GM18867 (cell line): ENCODE measurements at regions not wholly inside any gene's neighbourhood (a gene's known extent, or its start where the extent isn't known, plus 50 kb on each side); places are given as distances from the start of the nearest gene placed in this dataset.
"Not testable (repeated sequence)": the region's sequence is repeated elsewhere in the genome, so short reads cannot be mapped to it uniquely, and the experiment has no call there.

Experiments used
- ATAC-seq: cut with Tn5 transposase; IDR thresholded peaks from one replicate; pipeline ENCODE4 v1.9.1; 2021; ENCODE audit warnings: mild to moderate bottlenecking, moderate library complexity; ENCODE audit not compliant: unreplicated experiment

DNA sequence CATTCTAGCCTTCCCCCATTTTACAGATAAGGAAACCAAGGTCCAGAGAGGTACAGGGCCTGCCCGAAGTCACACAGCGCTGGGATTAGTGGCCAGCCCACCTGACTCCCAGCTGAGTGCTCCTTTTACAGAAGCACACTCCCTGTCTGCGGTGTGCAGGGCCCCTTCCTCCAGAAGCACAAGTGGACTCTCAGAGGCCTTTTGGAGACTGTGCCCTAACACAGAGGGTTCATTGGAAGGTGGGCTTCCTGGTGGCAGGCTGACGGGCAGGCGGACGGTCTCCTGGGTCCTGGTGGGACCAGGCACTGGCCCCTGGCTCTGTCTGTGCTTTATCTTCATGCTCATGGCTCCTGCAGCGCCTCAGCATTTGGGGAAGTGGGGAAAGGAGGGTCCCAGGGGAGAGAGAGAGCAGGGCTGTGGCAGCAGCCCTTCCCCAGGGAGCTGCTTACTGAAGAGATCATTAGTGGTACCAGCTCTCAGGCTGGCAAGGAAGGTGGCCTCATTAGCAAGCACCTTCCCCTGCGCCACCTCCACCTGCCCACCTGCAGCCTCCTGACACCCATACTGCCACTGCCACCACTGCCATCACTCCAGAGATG, 83.1 kb upstream of the GOLGA6L4 start:
- ATAC-seq = not testable (repeated sequence)

DNA sequence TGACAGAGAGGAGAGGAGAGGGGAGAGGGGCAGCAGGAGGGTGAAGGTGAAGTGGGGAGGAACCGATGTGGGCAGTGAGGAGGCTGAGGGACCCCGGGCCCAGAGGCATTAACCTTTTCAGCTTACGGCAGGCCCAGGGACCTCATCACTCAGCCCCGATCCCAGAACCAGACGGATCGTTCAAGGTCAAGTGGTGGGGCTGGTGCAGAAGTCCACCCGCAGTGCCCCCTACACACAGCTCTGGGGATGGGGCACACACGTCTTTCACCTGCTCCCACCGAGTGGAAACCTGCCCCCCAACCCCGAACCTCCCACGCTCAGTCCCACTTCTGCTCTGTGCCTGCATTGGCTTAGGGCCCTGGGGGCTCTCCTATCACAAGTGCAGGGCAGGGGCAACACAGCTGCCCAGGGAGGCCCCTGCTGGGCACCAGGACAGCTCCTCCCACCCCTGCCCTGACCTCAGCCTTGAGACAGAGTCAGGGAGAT, 81.9 kb upstream of the GOLGA6L4 start:
- not testable (repeated sequence) for ATAC-seq

DNA sequence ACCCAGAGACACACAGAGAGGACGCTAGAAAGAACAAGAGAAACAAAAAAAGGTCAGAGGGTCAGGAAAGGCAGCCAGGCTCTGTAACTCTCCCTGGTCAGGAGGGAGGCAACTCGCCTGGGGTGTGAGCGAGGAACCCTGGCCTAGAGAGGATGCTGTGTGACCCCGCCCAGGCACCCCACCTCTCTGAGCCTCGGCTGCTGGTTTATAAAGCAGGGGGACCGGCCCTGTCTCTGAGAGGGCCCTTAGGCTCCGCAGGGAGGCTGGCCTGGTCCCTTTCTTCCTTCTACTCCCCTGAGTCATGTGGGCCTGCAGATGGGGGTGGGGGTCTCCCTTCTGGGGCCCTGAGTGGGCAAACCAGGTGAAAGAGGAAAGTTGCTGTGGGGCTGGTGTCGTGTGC, 81.3 kb upstream of the GOLGA6L4 start:
- not testable (repeated sequence) for ATAC-seq

DNA sequence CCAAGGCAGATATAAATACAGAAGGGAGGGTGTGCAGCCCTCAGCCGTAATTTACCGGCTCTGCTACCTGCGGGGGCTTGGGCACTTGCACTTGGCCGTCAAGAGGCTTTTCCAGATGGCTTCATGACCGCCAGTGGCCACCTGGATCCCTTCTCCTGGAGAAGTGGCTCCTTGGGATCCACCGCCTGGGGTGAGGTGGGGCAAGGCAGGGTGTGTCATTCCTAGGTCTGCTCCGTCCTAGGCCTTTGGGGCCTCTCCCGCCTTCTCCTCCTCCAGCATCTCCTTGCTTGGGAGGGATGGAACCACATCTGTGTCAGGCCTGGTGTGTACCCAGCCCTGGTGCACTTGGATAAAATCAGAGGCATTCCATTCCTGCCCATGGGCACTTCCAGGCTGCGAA, 80.8 kb upstream of the GOLGA6L4 start:
- ATAC-seq = not testable (repeated sequence)

DNA sequence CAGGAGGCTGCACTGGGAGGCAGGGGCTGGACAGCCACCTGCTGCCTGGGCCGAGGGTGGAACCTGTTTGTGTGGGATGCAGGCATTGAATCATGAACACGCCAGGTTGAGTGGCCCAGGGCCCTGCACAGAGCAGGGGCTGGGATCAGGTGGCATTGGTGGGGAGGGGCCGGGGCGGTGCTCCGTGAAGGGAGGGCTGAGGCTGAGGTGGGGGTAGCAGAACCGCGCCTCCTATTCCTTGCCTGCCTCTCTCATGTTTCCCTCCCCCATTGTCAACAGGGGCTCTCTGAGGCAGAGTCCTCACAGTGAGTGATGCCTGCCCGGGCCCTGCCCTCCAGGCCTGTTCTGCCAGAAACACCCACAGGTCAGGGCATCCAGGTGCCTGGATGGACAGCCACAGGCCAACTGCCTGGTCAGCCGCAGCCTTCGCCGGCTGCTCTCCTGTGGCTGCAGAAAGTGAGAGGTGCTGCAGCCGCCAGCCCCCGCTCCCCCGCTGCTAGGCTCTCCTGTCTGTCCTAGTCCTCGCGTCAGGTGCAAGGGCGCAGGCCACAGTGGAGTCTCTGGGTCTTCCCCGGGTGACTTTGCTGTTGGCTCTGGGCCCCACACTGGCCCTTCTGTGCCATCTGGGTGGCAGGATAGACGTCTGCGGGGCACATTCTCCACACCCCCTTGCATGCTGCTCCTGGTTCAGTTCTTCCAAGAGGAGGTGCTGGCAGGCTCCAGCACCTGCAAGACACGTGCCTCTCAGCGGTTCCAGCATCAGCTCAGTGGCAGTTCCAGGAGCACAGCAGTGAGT, 79.6 kb upstream of the GOLGA6L4 start:
- ATAC-seq = not testable (repeated sequence)

DNA sequence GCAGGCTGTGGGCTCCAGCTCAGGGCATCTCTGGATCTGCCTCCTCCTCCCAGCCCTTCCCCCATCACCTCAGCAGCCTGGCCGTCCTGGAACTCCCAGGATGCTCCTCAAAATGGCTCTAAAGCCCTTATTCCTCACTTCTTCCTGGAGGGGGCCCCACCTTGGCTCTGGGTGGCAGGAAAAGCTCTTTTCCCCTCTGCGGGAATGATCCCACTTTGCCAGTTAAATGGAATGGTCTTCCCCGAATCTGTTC, 79.1 kb upstream of the GOLGA6L4 start:
- not testable (repeated sequence) for ATAC-seq

DNA sequence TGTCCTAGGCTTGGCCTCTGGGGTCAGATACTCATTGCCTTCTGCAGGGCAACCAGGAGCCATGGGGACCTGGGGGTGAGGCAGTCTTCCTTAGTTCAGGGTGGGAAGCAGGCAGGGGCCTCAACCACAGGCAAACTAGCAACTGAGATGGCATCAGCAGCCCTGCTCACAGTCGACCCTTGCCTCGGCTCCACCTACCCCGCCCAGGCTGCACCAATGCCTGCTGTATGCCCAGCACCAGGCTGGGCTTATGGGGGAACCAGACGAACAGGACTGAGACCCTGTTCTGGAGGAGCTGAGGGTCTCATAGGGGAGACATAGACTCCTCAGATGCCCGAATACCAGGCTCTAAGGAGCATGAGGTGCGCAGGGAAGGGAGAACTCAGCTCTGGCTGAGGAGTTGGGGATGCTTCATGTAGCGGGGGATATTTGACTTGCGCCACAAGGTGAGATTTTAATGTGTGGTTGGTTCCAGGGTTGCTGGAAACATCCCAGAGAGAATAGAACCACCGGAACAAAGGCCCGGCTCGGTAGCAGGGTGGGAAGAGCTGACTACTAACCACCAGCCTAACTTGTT, 78.4 kb upstream of the GOLGA6L4 start:
- ATAC-seq = not testable (repeated sequence)

DNA sequence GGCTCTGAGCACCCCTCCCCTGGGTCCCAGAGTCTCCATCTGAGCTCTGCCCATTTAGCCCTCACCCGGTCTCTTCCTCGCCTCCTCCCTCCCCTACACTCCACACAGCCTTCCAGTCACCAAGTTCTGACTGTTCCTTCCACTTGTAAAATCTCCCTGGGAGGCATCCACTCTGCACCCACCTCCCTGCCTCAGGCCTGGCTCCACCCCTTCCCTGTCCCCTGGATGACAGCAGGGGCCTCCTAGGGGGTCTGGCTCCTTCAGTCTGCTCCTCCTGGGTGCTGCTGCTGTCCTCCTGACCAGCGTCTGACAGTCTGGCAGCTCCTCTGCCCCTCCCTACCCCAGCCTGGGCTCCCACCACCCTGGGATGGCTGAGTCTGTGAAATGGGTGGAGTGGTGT, 77.7 kb upstream of the GOLGA6L4 start:
- ATAC-seq = not testable (repeated sequence)

DNA sequence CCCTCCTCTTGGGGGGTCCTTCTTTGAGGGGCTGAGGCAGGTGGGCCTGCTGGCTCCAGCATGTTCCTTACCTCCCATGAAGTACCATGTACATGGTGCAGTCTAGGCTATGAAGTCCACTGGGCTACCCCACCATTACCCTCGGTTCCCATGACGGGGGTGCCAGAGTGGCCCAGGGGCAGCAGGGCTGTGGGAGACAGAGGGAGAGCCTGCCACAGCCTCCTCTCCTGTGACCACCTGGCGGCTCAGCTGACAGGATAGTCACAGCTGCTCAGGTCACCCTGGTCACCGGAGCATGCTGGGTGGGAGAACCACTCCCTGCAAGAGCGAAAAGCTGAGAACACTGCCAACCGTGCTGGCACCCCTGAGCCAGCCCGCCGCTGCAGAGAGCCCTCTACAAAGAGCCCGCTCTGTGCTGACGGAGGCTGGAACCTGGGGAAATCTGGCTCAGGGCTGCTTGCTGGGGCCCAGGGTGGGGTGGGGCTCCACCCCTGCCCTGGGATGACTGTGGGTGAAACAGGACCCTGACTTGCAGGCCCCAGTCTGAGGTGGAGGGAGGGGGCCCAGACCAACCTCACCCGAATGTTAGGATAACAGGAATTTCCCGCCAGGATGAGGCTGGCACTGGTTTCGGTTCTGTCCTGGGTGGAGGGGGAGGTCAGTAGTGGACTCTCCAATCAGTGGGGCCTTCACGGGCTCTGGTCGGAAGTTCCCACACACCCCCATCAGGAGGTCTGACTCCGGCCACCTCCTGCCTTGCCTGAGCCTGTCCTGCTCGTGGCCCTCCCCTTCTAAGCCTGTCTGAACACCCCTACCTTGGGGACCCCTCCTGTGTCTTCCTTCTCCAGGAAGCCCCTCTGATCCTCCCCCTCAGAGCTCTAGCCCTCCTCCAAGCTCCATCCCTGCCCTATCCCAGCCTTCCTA, 76.0 kb upstream of the GOLGA6L4 start:
- not testable (repeated sequence) for ATAC-seq

DNA sequence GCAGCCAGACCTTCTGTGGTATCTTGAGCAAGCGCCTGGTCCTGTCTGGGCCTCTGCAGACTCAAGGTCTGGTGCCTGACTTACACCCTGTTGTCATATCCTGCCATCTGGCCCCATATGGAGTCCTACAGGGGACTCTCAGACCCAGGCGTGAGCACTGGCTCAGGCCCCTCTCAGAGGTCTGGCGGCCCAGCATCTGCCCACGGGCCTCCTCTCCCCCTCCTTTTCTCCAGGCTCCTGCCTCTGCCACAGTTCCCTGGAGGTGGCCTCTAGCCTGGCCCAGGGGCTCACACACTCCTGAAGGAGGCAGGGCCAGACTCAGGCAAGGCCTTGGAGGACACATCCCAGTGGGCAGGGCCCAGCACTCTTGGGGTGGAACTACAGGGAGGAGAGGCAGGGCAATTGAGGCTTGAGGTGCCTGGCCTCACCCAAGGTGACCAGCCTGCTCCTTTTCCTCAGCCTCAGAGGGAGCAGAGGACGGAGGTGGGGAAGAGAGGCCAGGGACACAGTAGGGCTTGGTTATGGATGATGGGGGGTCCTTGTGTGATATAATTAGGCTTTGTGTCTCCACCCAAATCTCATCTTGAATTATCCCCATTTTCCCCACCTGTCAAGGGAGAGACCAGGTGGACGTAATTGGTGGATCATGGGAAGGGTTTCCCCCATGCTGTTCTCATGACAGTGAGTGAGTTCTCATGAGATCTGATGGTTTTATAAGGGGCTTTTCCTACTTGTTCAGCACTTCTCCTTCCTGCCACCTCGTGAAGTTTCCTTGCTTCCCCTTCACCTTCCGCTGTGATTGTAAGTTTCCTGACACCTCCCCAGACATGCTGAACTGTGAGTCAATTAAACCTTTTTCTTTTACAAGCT, 70.9 kb upstream of the GOLGA6L4 start:
- not testable (repeated sequence) for ATAC-seq

DNA sequence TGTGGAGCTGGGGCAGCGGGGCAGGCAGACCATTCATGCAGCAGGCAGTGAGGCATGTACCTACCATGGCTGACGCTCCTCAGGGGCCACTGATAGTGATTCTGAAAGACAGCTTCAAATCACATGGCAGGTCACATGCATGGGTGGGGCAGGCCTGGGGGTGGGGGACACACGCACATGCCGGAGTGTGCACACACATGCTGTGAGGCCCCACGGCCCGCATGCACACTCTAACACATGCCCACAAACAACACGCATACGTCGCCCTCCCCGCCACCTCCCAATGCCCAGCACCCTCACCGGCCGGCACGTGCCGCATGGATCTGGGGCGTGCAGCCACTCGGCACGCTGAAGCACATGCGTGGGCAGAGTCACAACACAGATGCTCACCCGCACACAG, 65.5 kb upstream of the GOLGA6L4 start:
- ATAC-seq = not testable (repeated sequence)

DNA sequence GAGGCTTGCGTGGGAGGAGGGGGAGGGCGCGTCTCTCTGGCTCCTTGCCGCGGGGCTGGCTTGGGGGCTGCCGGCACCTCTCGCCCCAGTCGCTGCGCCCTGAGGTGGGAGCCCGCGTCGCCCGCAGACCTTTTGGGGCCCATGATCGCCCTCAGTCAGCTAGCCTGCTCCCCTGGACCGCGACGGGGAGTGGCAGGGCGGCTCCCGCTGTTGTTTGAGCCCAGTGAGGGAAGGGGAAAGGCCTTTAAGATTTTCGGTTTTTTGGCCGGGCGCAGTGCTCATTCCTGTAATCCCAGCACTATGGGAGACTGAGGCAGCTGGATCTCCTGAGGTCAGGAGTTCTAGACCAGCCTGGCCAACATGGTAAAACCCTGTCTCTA, 62.4 kb upstream of the GOLGA6L4 start:
- ATAC-seq = not testable (repeated sequence)
